CD14-positive monocyte (primary cell): ENCODE measurements at regions not wholly inside any gene's neighbourhood (a gene's known extent, or its start where the extent isn't known, plus 50 kb on each side); places are given as distances from the start of the nearest gene placed in this dataset.

Source experiments
- DNase-seq, 3 donors: peaks; one replicate each; pipeline ENCODE4 v3.0.0-alpha.2; 2011 to 2022
- H2AFZ ChIP-seq: 2 replicates; pipeline ENCODE4 v1.6.0; 2012; ENCODE audit warnings: mild to moderate bottlenecking, low read depth, low read length, inconsistent platforms; ENCODE audit not compliant: insufficient read depth, poor library complexity, severe bottlenecking
- H3K27ac ChIP-seq, 2 donors: 1 replicate in 1 of 2; 2 replicates in 1 of 2; pipeline ENCODE4 v1.5.1; 2012 to 2013; ENCODE audit warnings: low read length in 2 of 2, control low read depth in 1 of 2, inconsistent platforms in 1 of 2, low read depth in 1 of 2, mild to moderate bottlenecking in 1 of 2
- H3K27me3 ChIP-seq, 2 donors: one replicate each; pipeline versions ENCODE4 v1.6.0 to v1.6.1; 2011 to 2013; ENCODE audit warnings: low read length in 2 of 2; ENCODE audit not compliant: control insufficient read depth in 2 of 2, insufficient read depth in 2 of 2
- H3K36me3 ChIP-seq, 2 donors: replicated peaks in 1 of 2; 1 replicate in 1 of 2; 2 replicates in 1 of 2; pipeline versions ENCODE4 v1.5.1 to v1.6.1; 2012 to 2013; ENCODE audit warnings: low read length in 2 of 2, control low read depth in 1 of 2, inconsistent platforms in 1 of 2, mild to moderate bottlenecking in 1 of 2; ENCODE audit not compliant: insufficient read depth in 2 of 2, control insufficient read depth in 1 of 2
- H3K4me1 ChIP-seq, 2 donors: 1 replicate in 1 of 2; 2 replicates in 1 of 2; pipeline versions ENCODE4 v1.5.1 to v1.6.1; 2012 to 2013; ENCODE audit warnings: low read length in 2 of 2, control low read depth in 1 of 2, inconsistent platforms in 1 of 2, mild to moderate bottlenecking in 1 of 2, moderate library complexity in 1 of 2; ENCODE audit not compliant: insufficient read depth in 2 of 2, control insufficient read depth in 1 of 2
- H3K4me2 ChIP-seq: replicated peaks from 2 replicates; pipeline ENCODE3; 2012; ENCODE audit warnings: low read length, moderate library complexity, mild to moderate bottlenecking; ENCODE audit not compliant: poor library complexity, severe bottlenecking; ENCODE audit errors: extremely low read depth
- H3K4me3 ChIP-seq, 3 experiments: fragments of 200-600 bp in 1 of 3; sonication (generic) in 1 of 3; replicated peaks in 1 of 3; 1 replicate in 2 of 3; 2 replicates in 1 of 3; pipeline ENCODE4 v1.5.1; 2011 to 2013; ENCODE audit warnings: low read length in 3 of 3, mild to moderate bottlenecking in 3 of 3, control low read depth in 2 of 3, low read depth in 2 of 3, inconsistent platforms in 1 of 3, moderate library complexity in 1 of 3
- H3K79me2 ChIP-seq: 2 replicates; pipeline ENCODE4 v1.6.0; 2012; ENCODE audit warnings: mild to moderate bottlenecking, control low read depth, inconsistent platforms, low read length, moderate library complexity; ENCODE audit not compliant: insufficient read depth
- H3K9ac ChIP-seq: 2 replicates; pipeline ENCODE4 v1.6.0; 2017; ENCODE audit warnings: low read length, mild to moderate bottlenecking; ENCODE audit not compliant: insufficient read depth, poor library complexity, severe bottlenecking
- H3K9me3 ChIP-seq, 2 donors: replicated peaks in 1 of 2; 1 replicate in 1 of 2; 2 replicates in 1 of 2; pipeline versions ENCODE4 v1.5.1 to v1.6.1; 2012 to 2013; ENCODE audit warnings: low read length in 2 of 2, control low read depth in 1 of 2; ENCODE audit not compliant: control insufficient read depth in 1 of 2, insufficient read depth in 1 of 2
- H4K20me1 ChIP-seq: 2 replicates; pipeline ENCODE4 v1.6.0; 2012; ENCODE audit warnings: mild to moderate bottlenecking, low read length, control low read depth, moderate library complexity; ENCODE audit not compliant: insufficient read depth
- H3K27ac Mint-ChIP-seq, 7 donors: one replicate each; pipeline ENCODE4 v1.8.0; 2020; ENCODE audit warnings: mild to moderate bottlenecking in 7 of 7, mixed read lengths in 7 of 7, moderate library complexity in 6 of 7, inconsistent platforms in 2 of 7
- H3K27me3 Mint-ChIP-seq, 3 donors: one replicate each; pipeline ENCODE4 v1.8.0; 2021 to 2022; ENCODE audit warnings: low read depth in 3 of 3, mild to moderate bottlenecking in 3 of 3, mixed read lengths in 3 of 3, moderate library complexity in 3 of 3, inconsistent platforms in 1 of 3
- H3K36me3 Mint-ChIP-seq, 2 donors: one replicate each; pipeline ENCODE4 v1.8.0; 2020; ENCODE audit warnings: mixed read lengths in 2 of 2, inconsistent platforms in 1 of 2, mild to moderate bottlenecking in 1 of 2
- H3K4me1 Mint-ChIP-seq: one replicate; pipeline ENCODE4 v1.8.0; 2020; ENCODE audit warnings: mild to moderate bottlenecking, mixed read lengths
- H3K4me3 Mint-ChIP-seq, 2 donors: one replicate each; pipeline ENCODE4 v1.8.0; 2020; ENCODE audit warnings: mild to moderate bottlenecking in 2 of 2, mixed read lengths in 2 of 2, moderate library complexity in 1 of 2
- H3K9me3 Mint-ChIP-seq, 7 donors: one replicate each; pipeline ENCODE4 v1.8.0; 2020 to 2022; ENCODE audit warnings: mixed read lengths in 7 of 7, mild to moderate bottlenecking in 6 of 7, moderate library complexity in 6 of 7, inconsistent platforms in 2 of 7
- CTCF ChIP-seq: fragments of 200-600 bp; IDR thresholded peaks from one replicate; pipeline ENCODE4 v1.8.0; 2022; ENCODE audit warnings: antibody characterized with exemption, mild to moderate bottlenecking
- WGBS: methylation state at CpG from one replicate; pipeline ENCODE4 v1.1.5; 2013; ENCODE audit warnings: missing lambda C conversion rate; ENCODE audit not compliant: insufficient coverage; 5-methylcytosine and 5-hydroxymethylcytosine counted together
- intact Hi-C, 2 donors: fragments of 100-400 bp; cut with micrococcal nuclease; formaldehyde crosslinking; loops; one replicate each; pipeline versions ENCODE4 v1.15.0 to v1.15.1; 2023

- Mint-ChIP-seq H3K36me3 (no peaks in the 10 kb centered on the region), H3K4me1 (peaks cover 10% of the 10 kb centered on the region), H3K4me3 (no peak overlapping the region), H3K9me3 (peaks cover 0 to 5% (median 2%) of the 10 kb centered on the region in 7 donors), H3K27me3 (peaks cover 0 to 1% (median 0%) of the 10 kb centered on the region in 3 donors), H3K27ac (no peak overlapping the region)
- Histone ChIP-seq H3K4me3 (no peak overlapping the region), H3K79me2 (no peaks in the 10 kb centered on the region), H3K9me3 (no peaks in the 10 kb centered on the region), H3K36me3 (no peaks in the 10 kb centered on the region), H3K9ac (no peak overlapping the region), H2AFZ (no peak overlapping the region), H4K20me1 (no peaks in the 10 kb centered on the region), H3K4me1 (peaks cover 5 to 6% of the 10 kb centered on the region in 2 donors), H3K4me2 (no peak overlapping the region), H3K27me3 (no peaks in the 10 kb centered on the region), H3K27ac (no peak overlapping the region)
- no peak for DNase-seq
- no peak for TF ChIP-seq CTCF
- intact Hi-C loops = no loop called here
- 90% methylated on average over 2 of the region's 3 CpGs for WGBS
Observed at GRCh38 chr5:67773411-67774266, 441.9 kb upstream of the PIK3R1 start.

GRCh38 chr5:67771791-67772190, 443.8 kb upstream of the PIK3R1 start:
- WGBS = no CpG with 5 or more reads among the region's 6 CpGs
- intact Hi-C loops = no loop called here

More at GRCh38 chr5:67771791-67772190, 443.8 kb upstream of the PIK3R1 start:
- Histone ChIP-seq H4K20me1 (no peaks in the 10 kb centered on the region), H3K27me3 (no peaks in the 10 kb centered on the region), H3K4me1 (peaks cover 5 to 6% of the 10 kb centered on the region in 2 donors), H2AFZ (no peak overlapping the region), H3K9me3 (no peaks in the 10 kb centered on the region), H3K4me3 (no peak overlapping the region), H3K27ac (no peak overlapping the region), H3K4me2 (no peak overlapping the region), H3K36me3 (no peaks in the 10 kb centered on the region), H3K79me2 (no peaks in the 10 kb centered on the region), H3K9ac (no peak overlapping the region)
- no peak overlapping the region for H3K4me3 Mint-ChIP-seq
- H3K27me3 Mint-ChIP-seq = no peaks in the 10 kb centered on the region
- no peak for TF ChIP-seq CTCF
- H3K9me3 Mint-ChIP-seq = peaks cover 0 to 2% (median 0%) of the 10 kb centered on the region in 7 donors
- H3K27ac Mint-ChIP-seq = peak overlapping the region in 1 of 7 donors; percentile 27
- peaks cover 10% of the 10 kb centered on the region for H3K4me1 Mint-ChIP-seq
- no peak for DNase-seq
- no peaks in the 10 kb centered on the region for H3K36me3 Mint-ChIP-seq
